Cardiac muscle cell (in vitro differentiated cells and primary cell): ENCODE measurements at regions not wholly inside any gene's neighbourhood (a gene's known extent, or its start where the extent isn't known, plus 50 kb on each side); places are given as distances from the start of the nearest gene placed in this dataset.

Experiments used
- DNase-seq, 2 donors: peaks; one replicate each; pipeline versions ENCODE4 v3.0.0 to v3.0.0-alpha.2; 2010 to 2017; ENCODE audit warnings: low read depth in 1 of 2, low spot score in 1 of 2
- H3K27ac ChIP-seq: fragments of 200-600 bp; sonication (generic); 2 replicates; pipeline ENCODE4 v1.5.1; 2016
- H3K27me3 ChIP-seq: fragments of 200-600 bp; sonication (generic); 2 replicates; pipeline ENCODE4 v1.6.0; 2016; ENCODE audit warnings: control low read depth
- H3K36me3 ChIP-seq: fragments of 200-600 bp; sonication (generic); 2 replicates; pipeline ENCODE4 v1.5.1; 2016; ENCODE audit warnings: control low read depth
- H3K4me1 ChIP-seq: fragments of 200-600 bp; sonication (generic); 2 replicates; pipeline ENCODE4 v1.8.1; 2017; ENCODE audit warnings: low read depth, mild to moderate bottlenecking, mixed run types
- H3K4me3 ChIP-seq: fragments of 200-600 bp; sonication (generic); 2 replicates; pipeline ENCODE4 v1.5.1; 2016; ENCODE audit warnings: mild to moderate bottlenecking
- H3K9me3 ChIP-seq: fragments of 200-600 bp; sonication (generic); 2 replicates; pipeline ENCODE4 v1.5.1; 2017; ENCODE audit warnings: low read depth, mild to moderate bottlenecking, control low read depth
- CTCF ChIP-seq: IDR thresholded peaks from 2 replicates; pipeline ENCODE4 v1.5.1; 2012; ENCODE audit warnings: low read depth, mild to moderate bottlenecking, low read length

- no peaks in the 10 kb centered on the region for H3K36me3 ChIP-seq
- no peak overlapping the region for H3K4me3 ChIP-seq
- no peaks in the 10 kb centered on the region for H3K9me3 ChIP-seq
- peaks cover 18% of the 10 kb centered on the region for H3K4me1 ChIP-seq
- H3K27me3 ChIP-seq: no peaks in the 10 kb centered on the region
- no peak for TF ChIP-seq CTCF
- DNase-seq: no peak
- H3K27ac ChIP-seq: no peak overlapping the region
Measured at GRCh38 chr1:56399326-56399725, 180.0 kb downstream of the PLPP3 start.

GRCh38 chr1:56397811-56398231 is 181.5 kb downstream of the PLPP3 start:
- peak in 1 of 2 donors; percentile 47 for DNase-seq
- Histone ChIP-seq H3K4me3 (no peak overlapping the region), H3K4me1 (peaks cover 18% of the 10 kb centered on the region), H3K9me3 (no peaks in the 10 kb centered on the region), H3K27me3 (no peaks in the 10 kb centered on the region), H3K27ac (no peak overlapping the region), H3K36me3 (no peaks in the 10 kb centered on the region)
- TF ChIP-seq CTCF: no peak

- Histone ChIP-seq H3K27ac (peak overlapping the region; percentile 15), H3K27me3 (no peaks in the 10 kb centered on the region), H3K4me1 (peaks cover 18% of the 10 kb centered on the region), H3K36me3 (no peaks in the 10 kb centered on the region), H3K9me3 (no peaks in the 10 kb centered on the region), H3K4me3 (no peak overlapping the region)
- peak in 1 of 2 donors; percentile 54 for DNase-seq
- TF ChIP-seq CTCF: no peak
Measured at GRCh38 chr1:56397409-56397808, 182.0 kb downstream of the PLPP3 start.

GRCh38 chr1:56396581-56396980 is 182.8 kb downstream of the PLPP3 start:
- no peak for TF ChIP-seq CTCF
- H3K27me3 ChIP-seq: no peaks in the 10 kb centered on the region
- H3K9me3 ChIP-seq: no peaks in the 10 kb centered on the region
- no peak overlapping the region for H3K4me3 ChIP-seq
- peak overlapping the region; percentile 15 for H3K27ac ChIP-seq
- DNase-seq: peak in 1 of 2 donors; percentile 22
- H3K36me3 ChIP-seq: no peaks in the 10 kb centered on the region
- H3K4me1 ChIP-seq: peaks cover 18% of the 10 kb centered on the region

- no peak for TF ChIP-seq CTCF
- no peaks in the 10 kb centered on the region for H3K27me3 ChIP-seq
- H3K4me1 ChIP-seq: peaks cover 18% of the 10 kb centered on the region
- H3K27ac ChIP-seq: no peak overlapping the region
- no peak overlapping the region for H3K4me3 ChIP-seq
- no peaks in the 10 kb centered on the region for H3K36me3 ChIP-seq
- no peak for DNase-seq
- no peaks in the 10 kb centered on the region for H3K9me3 ChIP-seq
Measured at GRCh38 chr1:56395776-56396175, 183.6 kb downstream of the PLPP3 start.

GRCh38 chr1:56394298-56394697 is 185.1 kb downstream of the PLPP3 start:
- H3K9me3 ChIP-seq: no peaks in the 10 kb centered on the region
- peaks cover 18% of the 10 kb centered on the region for H3K4me1 ChIP-seq
- no peak overlapping the region for H3K4me3 ChIP-seq
- TF ChIP-seq CTCF: no peak
- no peaks in the 10 kb centered on the region for H3K27me3 ChIP-seq
- H3K36me3 ChIP-seq: no peaks in the 10 kb centered on the region
- no peak overlapping the region for H3K27ac ChIP-seq
- DNase-seq: no peak
